SH-SY5Y (cell line): ENCODE measurements at regions not wholly inside any gene's neighbourhood (a gene's known extent, or its start where the extent isn't known, plus 50 kb on each side); places are given as distances from the start of the nearest gene placed in this dataset.

ENCODE experiments used
- GATA2 ChIP-seq: IDR thresholded peaks from 2 replicates; pipeline ENCODE4 v1.6.1; 2011; ENCODE audit warnings: mild to moderate bottlenecking, low read depth, low read length
- GATA3 ChIP-seq: IDR thresholded peaks from 2 replicates; pipeline ENCODE4 v1.6.1; 2011; ENCODE audit warnings: low read depth, mild to moderate bottlenecking, low read length, moderate library complexity

GRCh38 chr17:77395501-77396048 lies 254.8 kb downstream of the SEC14L1 start:
- TF ChIP-seq GATA3 (no peak), GATA2 (no peak)

GRCh38 chr17:77396610-77397009 lies 255.8 kb downstream of the SEC14L1 start:
- TF ChIP-seq GATA2 (no peak), GATA3 (no peak)

- TF ChIP-seq GATA3 (no peak), GATA2 (no peak)
Measured at GRCh38 chr17:77398274-77398673, 257.5 kb downstream of the SEC14L1 start.

- TF ChIP-seq GATA3: no peak
- TF ChIP-seq GATA2: no peak
Measured at GRCh38 chr17:77399319-77399957, 258.7 kb downstream of the SEC14L1 start.

GRCh38 chr17:77400445-77400870 lies 259.7 kb downstream of the SEC14L1 start:
- no peak for TF ChIP-seq GATA3

GRCh38 chr17:77402159-77402731 lies 261.5 kb downstream of the SEC14L1 start:
- TF ChIP-seq GATA2: no peak
- no peak for TF ChIP-seq GATA3

- TF ChIP-seq GATA2: no peak
- TF ChIP-seq GATA3: no peak
Measured at GRCh38 chr17:77403854-77404253, 263.1 kb downstream of the SEC14L1 start.

- TF ChIP-seq GATA2: no peak
- TF ChIP-seq GATA3: no peak
Measured at GRCh38 chr17:77404812-77405581, 264.2 kb downstream of the SEC14L1 start.

- TF ChIP-seq GATA3 (no peak), GATA2 (no peak)
Measured at GRCh38 chr17:77405867-77406732, 265.3 kb downstream of the SEC14L1 start.

GRCh38 chr17:77407321-77408277 lies 266.8 kb downstream of the SEC14L1 start:
- TF ChIP-seq GATA3: no peak
- no peak for TF ChIP-seq GATA2

- TF ChIP-seq GATA3 (no peak), GATA2 (no peak)
Measured at GRCh38 chr17:77408284-77408683, 267.5 kb downstream of the SEC14L1 start.

GRCh38 chr17:77409282-77410161 lies 268.8 kb downstream of the SEC14L1 start:
- TF ChIP-seq GATA2 (no peak), GATA3 (no peak)

- no peak for TF ChIP-seq GATA2
- no peak for TF ChIP-seq GATA3
Measured at GRCh38 chr17:77410470-77410869, 269.7 kb downstream of the SEC14L1 start.
